NOMO-1 treated with dmso at 0.1 percent for 144 hours (cell line): ENCODE measurements at regions not wholly inside any gene's neighbourhood (a gene's known extent, or its start where the extent isn't known, plus 50 kb on each side); places are given as distances from the start of the nearest gene placed in this dataset.
"Not testable (repeated sequence)": the region's sequence is repeated elsewhere in the genome, so short reads cannot be mapped to it uniquely, and the experiment has no call there.

ENCODE experiments used
- DNase-seq: peaks from one replicate; lab custom pipeline; 2025; ENCODE audit not compliant: unreplicated experiment; lab: John Stamatoyannopoulos, UW

DNA sequence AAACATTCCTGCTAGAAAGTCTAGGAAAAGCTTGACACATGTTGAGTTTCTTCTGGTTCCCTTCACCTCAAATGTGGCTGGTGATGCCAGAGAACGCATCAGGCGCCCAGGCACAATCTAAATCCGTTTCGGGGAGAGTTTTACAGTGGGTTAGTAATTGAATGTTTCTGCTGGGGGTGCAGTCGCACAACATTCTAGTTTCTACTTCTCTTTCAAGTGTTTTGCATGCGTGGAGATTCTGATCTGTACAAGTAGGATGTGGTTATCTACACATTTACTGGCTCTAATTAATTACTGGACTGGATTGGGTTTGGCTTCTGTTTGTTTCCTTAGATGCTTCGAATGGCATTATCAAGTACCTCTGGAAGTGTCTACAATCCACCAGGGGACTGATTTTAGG lies 173.8 kb downstream of the TMEM26 start:
- no peak for DNase-seq

DNA sequence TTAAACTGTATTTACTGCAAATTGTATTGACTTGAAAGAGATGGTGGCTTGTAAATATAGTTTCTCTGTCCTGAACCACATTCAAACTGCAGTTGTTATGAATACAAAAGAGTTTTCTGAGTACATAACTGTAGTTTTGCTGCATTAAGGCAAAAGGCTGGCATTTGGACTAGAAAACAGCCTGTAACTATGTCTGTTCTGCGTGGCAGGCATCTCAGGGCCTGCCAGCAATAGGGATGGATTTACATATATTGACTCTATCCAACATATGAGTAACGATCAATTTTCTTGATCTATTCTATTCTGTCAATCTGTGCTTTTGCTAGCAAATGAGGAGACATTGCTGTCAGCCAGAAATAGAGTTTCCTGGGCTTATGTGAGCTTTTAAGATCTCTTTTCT lies 174.6 kb downstream of the TMEM26 start:
- no peak for DNase-seq

DNA sequence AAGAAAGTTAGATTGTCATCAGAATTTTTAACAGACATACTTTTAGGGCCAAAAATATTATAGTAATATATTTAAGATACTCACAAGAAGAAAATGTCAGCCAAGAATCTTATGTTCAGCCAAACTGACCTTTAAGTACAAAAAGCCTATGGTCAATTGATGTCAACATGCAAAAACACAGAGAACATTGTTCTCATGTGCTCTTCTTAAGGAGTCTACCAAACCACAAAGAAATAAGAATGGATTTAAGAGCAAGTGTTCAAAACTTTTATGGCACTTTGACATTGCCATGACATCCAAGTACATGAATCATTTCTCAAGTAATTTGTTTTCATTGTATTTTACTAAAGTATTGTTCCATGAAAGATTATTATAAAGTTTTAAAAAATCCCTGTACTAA lies 180.4 kb downstream of the TMEM26 start:
- DNase-seq: no peak

DNA sequence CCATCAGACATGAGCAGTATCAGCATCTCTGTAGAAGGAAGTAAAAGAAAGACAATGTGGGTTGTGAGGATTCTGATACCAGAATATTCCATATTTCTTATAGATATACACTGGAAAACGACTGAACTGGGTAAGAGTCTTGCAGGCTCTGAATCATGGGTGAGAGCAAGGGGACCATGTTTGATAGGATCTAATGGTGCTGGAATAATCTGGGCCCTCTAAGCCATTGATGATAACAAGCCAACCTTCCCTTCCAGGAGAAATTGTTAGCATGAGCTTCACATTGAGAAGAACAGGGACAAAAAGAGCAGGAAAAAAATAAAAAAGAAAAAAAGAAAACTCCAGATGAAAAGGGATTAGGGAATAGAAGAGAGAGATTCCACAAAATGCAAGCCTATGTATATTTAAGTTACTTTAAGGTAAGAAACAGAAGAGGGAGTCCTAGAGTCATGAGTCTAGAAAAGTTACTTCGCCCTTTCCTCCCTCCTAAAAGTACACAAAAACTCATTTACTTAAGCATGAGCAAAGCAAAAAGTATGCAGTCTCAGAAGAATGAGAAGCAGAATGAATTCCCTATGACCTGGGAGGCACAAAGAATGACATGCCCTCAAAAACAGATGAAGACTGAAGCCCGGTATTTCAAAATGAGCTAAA lies 181.9 kb downstream of the TMEM26 start:
- no peak for DNase-seq

DNA sequence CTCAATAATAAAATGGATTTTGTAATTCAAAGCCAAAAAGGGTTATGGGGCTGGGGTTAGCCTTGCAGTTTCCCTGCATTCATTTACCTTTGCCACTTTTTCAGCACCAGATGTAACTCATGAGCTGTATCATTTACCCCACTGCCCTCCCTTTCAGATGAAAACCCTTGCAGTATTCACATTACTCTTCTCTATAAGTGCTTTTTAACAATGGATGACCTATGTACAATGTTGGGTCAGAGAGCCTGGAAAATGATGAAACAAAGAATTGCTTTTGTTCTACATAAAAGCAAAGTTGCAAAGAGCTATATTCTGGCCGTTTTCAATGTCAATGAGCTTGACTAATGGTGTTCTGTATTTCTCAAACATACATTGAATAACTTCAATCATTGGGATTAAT lies 189.7 kb downstream of the TMEM26 start:
- no peak for DNase-seq

DNA sequence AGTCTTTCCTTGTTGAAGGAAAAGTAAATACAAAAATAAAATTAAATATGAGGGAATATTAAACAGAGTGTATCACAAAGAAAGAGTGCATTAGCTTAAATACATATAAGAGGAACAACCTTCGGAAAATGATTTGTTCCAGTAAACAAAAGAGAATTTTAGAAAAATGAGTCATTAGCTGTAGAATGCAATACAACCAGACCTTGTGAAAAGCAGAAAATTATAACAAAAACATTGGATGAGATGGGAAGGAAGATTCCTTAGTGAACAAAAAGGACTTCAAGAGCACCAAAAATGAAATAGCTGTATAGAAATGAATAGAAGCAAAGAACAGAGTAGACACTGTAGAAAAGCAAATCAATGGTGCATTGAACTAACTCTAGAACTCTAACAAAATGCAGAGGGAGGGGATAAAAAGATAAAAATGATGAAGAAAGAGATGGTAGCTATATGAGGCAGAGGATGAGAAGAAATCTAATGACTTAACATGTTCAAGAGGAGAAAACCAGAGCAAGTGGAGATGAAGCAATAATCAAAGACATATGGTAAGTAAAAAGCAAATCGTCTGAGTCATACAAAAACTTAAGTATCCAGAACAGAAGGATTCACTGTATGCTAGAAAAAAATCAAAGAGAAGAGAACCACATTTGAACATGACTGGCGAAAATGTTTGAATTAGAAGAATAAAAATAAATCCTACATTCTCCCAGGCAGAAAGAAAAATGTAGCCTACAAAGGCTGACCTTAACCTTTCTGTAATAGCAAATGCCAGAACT lies 190.5 kb downstream of the TMEM26 start:
- DNase-seq: no peak

DNA sequence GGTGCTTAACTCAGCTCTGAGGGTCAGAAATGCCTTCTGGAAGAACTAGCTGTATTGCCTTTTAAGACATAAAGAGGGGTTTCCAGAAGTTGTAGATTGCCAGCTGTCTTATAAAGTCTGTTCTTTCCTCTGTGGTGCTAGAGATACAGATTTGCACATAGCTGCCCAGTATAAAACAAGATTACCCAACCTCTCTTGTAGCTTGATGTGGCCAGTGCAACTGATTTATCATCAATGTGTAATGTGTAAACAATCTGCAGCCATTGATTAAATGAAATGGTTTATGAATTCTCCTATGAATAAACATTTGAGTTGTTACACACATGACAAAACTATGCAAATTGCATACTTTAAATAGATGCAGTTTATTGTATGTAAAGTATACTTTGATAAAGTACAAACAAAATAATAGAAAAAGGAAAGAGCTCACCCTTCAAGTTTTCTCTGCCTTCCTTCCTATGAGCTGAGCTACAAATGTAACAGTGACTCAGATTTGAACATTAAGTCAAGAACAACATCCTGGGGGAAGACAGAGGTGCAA lies 195.2 kb downstream of the TMEM26 start:
- no peak for DNase-seq

DNA sequence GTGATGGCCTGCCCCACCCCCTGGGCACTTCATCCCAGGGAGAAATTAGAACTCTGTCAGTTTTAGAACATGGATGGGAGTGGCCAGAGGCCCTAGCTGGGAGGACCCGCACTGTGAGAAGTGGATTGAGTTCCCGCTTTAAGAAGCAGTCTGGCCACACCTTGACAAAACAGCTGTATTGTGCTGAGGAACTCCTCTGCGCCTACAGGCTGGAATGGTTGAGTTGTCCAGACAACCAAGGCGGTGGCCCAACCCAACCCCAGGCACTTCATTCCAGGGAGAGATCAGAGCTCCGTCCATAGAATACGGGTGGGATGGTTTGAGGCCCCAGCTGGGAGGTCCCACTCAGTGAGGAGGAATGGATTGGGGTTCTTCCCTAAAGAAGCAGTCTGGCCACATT lies 196.0 kb downstream of the TMEM26 start:
- DNase-seq: no peak

DNA sequence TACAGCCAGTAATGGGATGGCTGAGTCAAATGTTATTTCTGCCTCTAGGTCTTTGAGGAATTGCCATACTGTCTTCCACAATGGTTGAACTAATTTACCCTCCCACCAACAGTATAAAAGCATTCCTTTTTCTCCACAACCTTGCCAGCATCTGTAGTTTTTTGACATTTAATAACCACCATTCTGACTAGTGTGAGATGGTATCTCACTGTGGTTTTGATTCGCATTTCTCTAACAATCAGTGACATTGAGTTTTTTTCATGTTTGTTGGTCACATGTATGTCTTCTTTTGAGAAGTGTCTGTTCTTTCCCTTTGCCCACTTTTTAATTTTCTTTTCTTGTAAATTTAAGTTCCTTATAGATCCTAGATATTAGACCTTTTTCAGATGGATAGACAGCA lies 200.9 kb downstream of the TMEM26 start:
- not testable (repeated sequence) for DNase-seq

DNA sequence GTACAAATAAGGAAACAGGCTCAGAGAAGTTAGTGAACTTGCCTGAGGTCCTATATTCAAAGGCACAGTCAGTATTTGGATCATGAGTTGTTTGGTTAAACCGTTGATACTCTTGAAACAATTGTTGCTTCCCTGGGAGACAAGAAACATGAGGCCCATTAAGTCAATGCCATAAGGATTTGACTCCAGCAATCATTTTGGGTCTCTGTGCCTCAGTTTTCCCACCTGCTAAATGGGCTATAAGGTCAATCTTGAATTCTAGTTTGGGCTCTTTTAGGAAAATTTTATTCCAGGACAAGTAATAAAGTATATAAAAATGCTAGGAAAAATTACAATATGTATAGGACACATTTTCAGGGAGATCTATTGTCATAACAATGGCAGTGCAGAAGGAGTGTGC lies 202.1 kb downstream of the TMEM26 start:
- no peak for DNase-seq

DNA sequence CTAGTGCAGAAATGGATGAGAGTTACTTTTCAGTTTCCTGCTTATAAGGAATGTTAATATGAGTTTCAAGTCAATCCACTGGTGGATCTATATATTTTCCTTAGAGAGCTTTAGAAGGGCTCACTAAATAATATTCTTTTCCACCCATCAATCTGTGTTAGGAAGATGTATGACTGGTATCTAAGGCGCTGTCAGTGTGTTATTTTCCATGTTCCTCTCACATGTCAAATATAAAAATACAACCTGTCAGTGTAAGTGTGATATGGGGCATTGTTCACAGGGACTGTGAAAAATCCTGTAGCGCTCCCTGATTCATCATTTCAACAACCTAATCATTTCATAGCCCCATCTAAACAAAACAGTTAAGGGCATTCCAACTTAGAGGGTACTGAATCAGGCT lies 203.1 kb downstream of the TMEM26 start:
- no peak for DNase-seq

DNA sequence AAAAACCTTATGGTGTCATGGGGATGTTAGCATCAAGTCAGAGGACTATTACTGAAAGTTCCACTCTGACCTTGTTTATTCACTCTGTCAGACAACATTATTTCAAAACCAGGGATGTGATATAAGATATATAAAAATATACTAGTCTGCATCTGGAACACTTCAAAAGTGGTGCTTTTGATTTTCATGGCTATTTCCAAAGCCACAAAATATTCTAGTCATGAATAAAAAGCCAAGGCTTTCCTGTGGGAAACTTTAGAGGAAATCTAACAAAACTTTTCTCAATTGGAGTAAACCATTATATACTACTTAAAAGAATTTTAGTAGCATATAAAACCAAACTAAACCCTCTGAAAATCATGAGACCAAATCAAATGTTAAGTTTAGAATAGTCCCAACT lies 205.2 kb downstream of the TMEM26 start:
- no peak for DNase-seq

DNA sequence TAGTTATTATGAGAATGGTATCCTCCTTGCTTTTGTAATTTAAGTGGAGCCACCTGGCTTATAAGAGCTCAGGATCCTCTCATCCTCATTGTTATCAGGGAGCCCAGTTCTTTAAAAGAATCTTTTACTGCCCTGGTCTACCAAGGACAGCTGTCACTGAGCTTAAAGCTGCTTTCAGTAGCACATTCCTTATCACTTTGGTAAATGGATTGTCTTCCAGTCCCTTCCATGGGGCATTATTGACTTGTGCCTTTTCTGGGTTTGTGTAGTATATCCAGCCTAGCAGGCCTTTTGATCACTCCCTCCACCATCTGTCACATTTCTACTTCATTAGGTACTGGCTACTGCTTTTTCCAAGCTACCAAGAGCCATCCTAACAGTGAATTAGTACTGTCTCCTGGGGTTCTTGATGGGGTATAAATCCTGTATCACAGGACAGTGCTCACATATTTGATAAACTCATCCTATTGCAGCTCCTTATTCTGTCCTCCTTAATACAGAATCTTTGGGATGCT lies 208.9 kb downstream of the TMEM26 start:
- DNase-seq: no peak

DNA sequence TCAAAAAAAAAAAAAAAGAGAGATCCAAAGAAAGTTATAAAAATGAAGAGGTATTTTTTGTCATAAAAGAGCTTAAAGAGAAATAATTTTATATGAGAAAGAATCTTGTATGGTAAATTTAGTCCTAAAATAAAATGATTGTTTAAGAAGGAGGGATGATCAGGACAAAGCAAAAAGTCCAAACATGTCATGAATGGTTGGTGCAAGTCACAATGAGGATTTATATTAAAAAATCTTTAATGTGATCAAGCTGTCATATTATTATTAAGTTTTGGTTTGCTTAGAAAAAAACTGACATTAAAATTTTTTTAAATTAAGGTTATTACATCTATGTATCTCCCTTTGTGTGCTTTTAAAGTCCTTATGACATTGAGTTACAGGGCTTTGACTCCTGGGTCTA lies 220.4 kb downstream of the TMEM26 start:
- no peak for DNase-seq

DNA sequence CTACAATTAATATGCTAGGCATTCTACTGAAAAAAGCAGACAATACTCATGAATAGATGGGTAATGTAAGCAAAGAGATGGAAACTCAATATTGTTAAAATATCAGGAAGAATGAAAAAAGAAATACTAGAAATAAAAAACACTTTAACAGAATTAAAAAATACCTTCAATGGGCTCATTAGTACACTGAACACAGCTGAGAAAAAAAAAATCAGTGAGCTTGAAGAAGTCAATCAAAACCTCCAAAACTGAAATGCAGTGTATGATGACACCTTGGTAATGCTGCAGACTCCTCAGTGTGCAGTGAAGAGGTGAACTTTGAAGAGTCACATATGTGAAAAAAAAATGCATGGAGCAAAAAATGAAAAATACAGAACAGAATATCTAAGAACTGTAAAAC lies 227.2 kb downstream of the TMEM26 start:
- DNase-seq: no peak

DNA sequence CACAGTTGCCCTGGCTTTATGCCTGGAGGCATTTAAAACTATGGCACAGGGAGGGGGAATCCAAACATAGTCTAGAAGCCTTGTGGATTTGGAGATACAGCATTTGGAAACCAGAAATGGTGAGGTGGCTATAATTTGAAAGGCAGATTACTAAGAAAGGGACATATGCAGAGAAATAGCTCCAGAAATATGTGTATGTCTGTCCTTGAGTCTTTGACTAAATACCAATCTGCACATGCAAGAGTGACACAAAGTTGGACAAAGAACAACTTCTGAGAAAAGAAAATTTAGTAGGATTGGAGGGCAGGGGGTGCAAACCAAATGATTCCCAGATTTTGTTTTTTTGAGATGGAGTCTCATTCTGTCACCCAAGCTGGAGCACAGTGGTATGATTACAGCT lies 229.6 kb downstream of the TMEM26 start:
- DNase-seq: no peak

DNA sequence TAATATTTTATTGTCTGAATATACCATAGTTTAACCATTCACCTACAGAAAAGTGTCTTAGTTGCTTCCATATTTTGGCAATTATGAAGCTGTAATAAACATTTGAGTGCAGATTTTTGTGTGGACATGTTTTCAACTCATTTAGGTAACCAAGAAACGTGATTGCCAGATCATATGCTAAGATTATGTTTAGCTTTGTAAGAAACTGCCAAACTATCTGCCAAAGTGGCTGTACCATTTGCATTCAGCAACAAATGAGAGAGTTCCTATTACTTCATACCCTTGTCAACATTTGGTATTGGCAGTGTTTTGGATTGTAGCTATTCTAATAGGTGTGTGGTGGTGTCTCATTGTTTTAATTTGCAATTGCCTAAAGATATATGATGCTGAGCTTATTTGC lies 233.5 kb downstream of the TMEM26 start:
- no peak for DNase-seq

DNA sequence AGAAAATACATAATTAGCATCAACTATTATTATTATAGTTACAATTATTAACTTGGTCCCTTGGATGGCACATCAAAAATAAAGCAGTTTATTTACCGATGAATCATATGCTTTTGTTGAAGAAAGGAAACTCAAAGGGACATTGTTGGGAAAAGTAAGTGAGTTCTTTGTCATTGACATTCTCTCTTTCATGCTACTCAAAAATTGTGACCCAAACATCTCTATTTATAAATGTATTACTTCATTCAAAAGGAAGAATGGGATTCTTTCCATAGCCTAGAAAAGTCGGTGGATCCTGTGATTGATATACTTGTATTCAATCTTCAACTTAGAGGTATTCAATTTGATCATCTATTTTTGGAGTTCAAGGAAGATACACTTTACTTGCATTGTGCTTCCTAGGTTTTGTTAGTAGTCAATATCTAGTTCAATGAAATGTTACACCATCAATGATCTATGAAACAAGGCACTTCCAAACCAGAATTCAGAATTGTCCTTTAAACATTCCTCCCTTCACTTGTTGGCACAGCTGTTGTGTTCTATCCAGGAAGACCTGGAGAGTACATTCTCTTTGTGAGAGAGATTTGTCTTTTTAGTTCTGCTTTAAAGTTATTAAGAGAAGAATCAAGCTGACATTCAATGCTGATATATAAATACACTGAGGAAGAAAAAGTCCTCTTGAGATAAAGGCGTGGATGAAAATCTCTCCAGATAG lies 235.2 kb downstream of the TMEM26 start:
- no peak for DNase-seq

DNA sequence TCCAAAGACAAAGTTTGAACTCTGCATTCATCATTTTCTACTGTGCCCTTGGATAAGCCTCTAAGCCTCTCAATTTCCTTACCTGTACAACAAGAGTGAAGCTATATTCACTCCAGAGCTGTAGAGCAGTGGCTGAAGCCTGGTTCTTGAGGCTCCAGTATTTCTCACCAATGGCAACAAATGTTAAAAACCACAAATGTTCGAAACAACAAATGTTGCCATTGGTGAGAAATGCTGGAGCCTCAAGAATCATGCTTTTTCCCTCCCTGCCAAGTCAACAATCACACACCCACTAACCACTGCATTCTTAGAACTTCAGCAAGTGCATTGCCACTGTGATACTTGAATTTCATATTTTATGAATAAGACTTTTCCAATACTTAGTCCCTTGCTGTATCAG lies 237.9 kb downstream of the TMEM26 start:
- DNase-seq: no peak

DNA sequence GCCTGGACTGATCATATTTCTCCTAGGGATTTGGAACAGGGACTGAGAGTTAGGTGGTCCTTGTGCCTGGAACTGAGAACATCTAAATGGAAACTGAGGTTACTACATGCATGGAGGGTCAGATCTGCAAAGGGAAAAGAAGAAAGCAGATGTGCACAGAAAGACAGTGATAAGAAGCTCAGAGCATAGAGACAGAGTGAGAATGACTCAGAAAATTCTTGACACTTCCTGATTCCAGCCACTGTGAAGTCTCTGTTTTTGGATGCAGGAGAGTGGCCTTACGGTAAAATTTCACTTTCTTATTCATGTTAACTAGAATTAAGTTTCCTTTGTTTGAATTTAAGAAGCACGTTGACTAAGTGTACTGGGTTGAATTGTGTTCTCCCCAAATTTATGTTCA lies 241.7 kb downstream of the TMEM26 start:
- no peak for DNase-seq

DNA sequence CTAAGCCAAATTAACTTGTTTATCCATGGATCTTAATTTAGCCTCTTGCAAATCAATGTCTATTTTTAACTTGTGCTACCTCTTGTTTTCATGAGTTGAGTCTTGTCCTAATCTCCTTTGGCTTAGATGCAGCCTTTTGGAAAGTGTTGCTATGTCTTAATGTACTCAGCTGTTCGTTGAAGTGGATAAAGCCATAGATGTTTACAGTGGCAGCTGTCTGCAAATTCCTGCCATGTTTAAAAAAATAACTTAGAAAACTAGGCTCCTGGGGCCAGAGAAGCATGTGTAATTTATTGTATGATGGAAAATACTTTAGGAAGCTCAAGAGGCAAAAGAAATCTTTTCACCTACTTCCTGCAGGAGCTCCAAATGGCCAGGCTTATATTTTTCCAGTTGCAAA lies 253.1 kb upstream of the RHOBTB1 start:
- DNase-seq: no peak

DNA sequence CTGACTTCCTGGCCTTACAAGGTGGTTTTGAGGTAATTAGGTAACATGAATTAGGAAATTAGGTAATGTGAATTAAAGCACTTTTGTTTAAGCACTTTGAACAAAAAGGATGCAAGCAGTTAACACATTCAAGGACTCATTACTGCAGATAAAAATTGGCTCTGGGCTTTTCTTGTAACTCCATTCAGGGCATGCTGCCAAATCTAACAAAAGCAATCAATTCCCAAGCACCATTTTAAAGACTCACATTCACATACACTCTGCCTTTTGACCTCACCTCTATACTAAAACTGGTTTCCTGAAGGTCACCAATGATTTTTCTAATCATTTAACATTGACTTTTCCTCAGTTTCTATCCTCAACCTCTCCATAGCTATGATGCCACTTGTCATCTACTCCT lies 251.2 kb upstream of the RHOBTB1 start:
- no peak for DNase-seq
